ENCODE measurements at regions not wholly inside any gene's neighbourhood (a gene's known extent, or its start where the extent isn't known, plus 50 kb on each side); places are given as distances from the start of the nearest gene placed in this dataset.

- Mint-ChIP-seq H3K4me1 (peaks cover 0 to 22% (median 0%) of the 10 kb centered on the region in 7 donors), H3K27ac (peak overlapping the region in 2 of 9 donors; percentile 76 to 87), H3K9me3 (peaks cover 0 to 7% (median 0%) of the 10 kb centered on the region in 11 donors), H3K4me3 (peak overlapping the region in 2 of 10 donors; percentile 48 to 65), H3K36me3 (peaks cover 0 to 3% (median 0%) of the 10 kb centered on the region in 5 donors), H3K27me3 (peaks cover 0 to 5% (median 0%) of the 10 kb centered on the region in 5 donors)
- no peak overlapping the region for H3K27ac ChIP-seq (ENCODE audit: low read depth, low read length)
- peak in 1 of 9 donors; percentile 1 for DNase-seq
- CTCF ChIA-PET = no interaction called here
- POLR2A ChIA-PET = no interaction called here
- H3K4me3 ChIP-seq (ENCODE audit: low read length) = no peak overlapping the region
- ATAC-seq = peak; percentile 46
- no peaks in the 10 kb centered on the region for H3K27me3 ChIP-seq (ENCODE audit: control insufficient read depth in 2 of 2, insufficient read depth in 2 of 2, low read length in 2 of 2)
- H3K36me3 ChIP-seq (ENCODE audit: control insufficient read depth in 2 of 3, insufficient read depth in 3 of 3, low read length in 3 of 3) = no peaks in the 10 kb centered on the region
- intact Hi-C loops (cut with micrococcal nuclease) = no loop called here
- H3K9me3 ChIP-seq (ENCODE audit: control insufficient read depth in 2 of 3, low read length in 3 of 3) = no peaks in the 10 kb centered on the region
- no peaks in the 10 kb centered on the region for H3K4me1 ChIP-seq (ENCODE audit: control insufficient read depth in 2 of 2, insufficient read depth in 2 of 2, low read length in 2 of 2)
Observed at GRCh38 chr4:124018383-124019317, 622.1 kb downstream of the SPRY1 start.

- Mint-ChIP-seq H3K4me1 (peaks cover 0 to 22% (median 0%) of the 10 kb centered on the region in 7 donors), H3K27ac (peak overlapping the region in 1 of 9 donors; percentile 40)
Observed at GRCh38 chr4:124019749-124020549, 623.4 kb downstream of the SPRY1 start.

GRCh38 chr4:124025000-124025399 is 628.4 kb downstream of the SPRY1 start:
- Histone ChIP-seq H3K4me3 (ENCODE audit: low read length) (no peak overlapping the region), H3K4me1 (ENCODE audit: control insufficient read depth in 2 of 2, insufficient read depth in 2 of 2, low read length in 2 of 2) (no peaks in the 10 kb centered on the region), H3K27ac (ENCODE audit: low read depth, low read length) (no peak overlapping the region), H3K27me3 (ENCODE audit: control insufficient read depth in 2 of 2, insufficient read depth in 2 of 2, low read length in 2 of 2) (no peaks in the 10 kb centered on the region), H3K9me3 (ENCODE audit: control insufficient read depth in 2 of 3, low read length in 3 of 3) (no peaks in the 10 kb centered on the region), H3K36me3 (ENCODE audit: control insufficient read depth in 2 of 3, insufficient read depth in 3 of 3, low read length in 3 of 3) (no peaks in the 10 kb centered on the region)
- peaks cover 0 to 4% (median 0%) of the 10 kb centered on the region in 7 donors for H3K4me1 Mint-ChIP-seq
- no peak for DNase-seq
- ChIA-PET POLR2A (no interaction called here), CTCF (no interaction called here)
- no peaks in the 10 kb centered on the region for H3K27me3 Mint-ChIP-seq
- peaks cover 0 to 2% (median 0%) of the 10 kb centered on the region in 5 donors for H3K36me3 Mint-ChIP-seq
- intact Hi-C loops (cut with micrococcal nuclease) = no loop called here
- H3K9me3 Mint-ChIP-seq = peaks cover 0 to 3% (median 0%) of the 10 kb centered on the region in 11 donors
- no peak overlapping the region for H3K27ac Mint-ChIP-seq
- no peak overlapping the region for H3K4me3 Mint-ChIP-seq
- no peak for ATAC-seq

More at GRCh38 chr4:124019749-124020549, 623.4 kb downstream of the SPRY1 start:
- ChIA-PET CTCF (no interaction called here), POLR2A (no interaction called here)
- no peaks in the 10 kb centered on the region for H3K27me3 ChIP-seq (ENCODE audit: control insufficient read depth in 2 of 2, insufficient read depth in 2 of 2, low read length in 2 of 2)
- Mint-ChIP-seq H3K4me3 (no peak overlapping the region), H3K9me3 (peaks cover 0 to 7% (median 0%) of the 10 kb centered on the region in 11 donors), H3K36me3 (peaks cover 0 to 3% (median 0%) of the 10 kb centered on the region in 5 donors), H3K27me3 (peaks cover 0 to 5% (median 0%) of the 10 kb centered on the region in 5 donors)
- no peaks in the 10 kb centered on the region for H3K9me3 ChIP-seq (ENCODE audit: control insufficient read depth in 2 of 3, low read length in 3 of 3)
- no peak overlapping the region for H3K4me3 ChIP-seq (ENCODE audit: low read length)
- intact Hi-C loops (cut with micrococcal nuclease) = no loop called here
- H3K36me3 ChIP-seq (ENCODE audit: control insufficient read depth in 2 of 3, insufficient read depth in 3 of 3, low read length in 3 of 3) = no peaks in the 10 kb centered on the region
- ATAC-seq = no peak
- no peak for DNase-seq
- no peaks in the 10 kb centered on the region for H3K4me1 ChIP-seq (ENCODE audit: control insufficient read depth in 2 of 2, insufficient read depth in 2 of 2, low read length in 2 of 2)
- no peak overlapping the region for H3K27ac ChIP-seq (ENCODE audit: low read depth, low read length)

- Histone ChIP-seq H3K4me3 (ENCODE audit: low read length) (no peak overlapping the region), H3K27ac (ENCODE audit: low read depth, low read length) (no peak overlapping the region), H3K27me3 (ENCODE audit: control insufficient read depth in 2 of 2, insufficient read depth in 2 of 2, low read length in 2 of 2) (no peaks in the 10 kb centered on the region), H3K4me1 (ENCODE audit: control insufficient read depth in 2 of 2, insufficient read depth in 2 of 2, low read length in 2 of 2) (no peaks in the 10 kb centered on the region), H3K36me3 (ENCODE audit: control insufficient read depth in 2 of 3, insufficient read depth in 3 of 3, low read length in 3 of 3) (no peaks in the 10 kb centered on the region), H3K9me3 (ENCODE audit: control insufficient read depth in 2 of 3, low read length in 3 of 3) (no peaks in the 10 kb centered on the region)
- CTCF ChIA-PET = no interaction called here
- POLR2A ChIA-PET = no interaction called here
- intact Hi-C loops (cut with micrococcal nuclease) = no loop called here
- ATAC-seq (no peak), DNase-seq (no peak)
- H3K36me3 Mint-ChIP-seq = peaks cover 0 to 2% (median 0%) of the 10 kb centered on the region in 5 donors
- no peaks in the 10 kb centered on the region for H3K27me3 Mint-ChIP-seq
- peaks cover 0 to under 1% (median 0%) of the 10 kb centered on the region in 7 donors for H3K4me1 Mint-ChIP-seq
- peaks cover 0 to 3% (median 0%) of the 10 kb centered on the region in 11 donors for H3K9me3 Mint-ChIP-seq
- no peak overlapping the region for H3K4me3 Mint-ChIP-seq
- no peak overlapping the region for H3K27ac Mint-ChIP-seq
Observed at GRCh38 chr4:124025428-124025827, 628.8 kb downstream of the SPRY1 start.

- Mint-ChIP-seq H3K4me3 (no peak overlapping the region), H3K4me1 (no peaks in the 10 kb centered on the region), H3K27ac (no peak overlapping the region), H3K36me3 (no peaks in the 10 kb centered on the region), H3K9me3 (no peaks in the 10 kb centered on the region), H3K27me3 (peaks cover 0 to 1% (median 0%) of the 10 kb centered on the region in 5 donors)
- ATAC-seq = no peak
- DNase-seq = no peak
- H3K9me3 ChIP-seq (ENCODE audit: control insufficient read depth in 2 of 3, low read length in 3 of 3) = no peaks in the 10 kb centered on the region
- H3K27me3 ChIP-seq (ENCODE audit: control insufficient read depth in 2 of 2, insufficient read depth in 2 of 2, low read length in 2 of 2) = no peaks in the 10 kb centered on the region
- H3K27ac ChIP-seq (ENCODE audit: low read depth, low read length) = no peak overlapping the region
- intact Hi-C loops (cut with micrococcal nuclease) = no loop called here
- no peaks in the 10 kb centered on the region for H3K36me3 ChIP-seq (ENCODE audit: control insufficient read depth in 2 of 3, insufficient read depth in 3 of 3, low read length in 3 of 3)
- H3K4me1 ChIP-seq (ENCODE audit: control insufficient read depth in 2 of 2, insufficient read depth in 2 of 2, low read length in 2 of 2) = no peaks in the 10 kb centered on the region
- no peak overlapping the region for H3K4me3 ChIP-seq (ENCODE audit: low read length)
- ChIA-PET POLR2A (no interaction called here), CTCF (no interaction called here)
Observed at GRCh38 chr4:124028182-124028581, 631.6 kb downstream of the SPRY1 start.

- no peaks in the 10 kb centered on the region for H3K36me3 ChIP-seq (ENCODE audit: control insufficient read depth in 2 of 3, insufficient read depth in 3 of 3, low read length in 3 of 3)
- H3K4me1 ChIP-seq (ENCODE audit: control insufficient read depth in 2 of 2, insufficient read depth in 2 of 2, low read length in 2 of 2) = no peaks in the 10 kb centered on the region
- Mint-ChIP-seq H3K4me3 (no peak overlapping the region), H3K36me3 (no peaks in the 10 kb centered on the region), H3K27ac (no peak overlapping the region), H3K9me3 (no peaks in the 10 kb centered on the region), H3K27me3 (peaks cover 0 to 1% (median 0%) of the 10 kb centered on the region in 5 donors), H3K4me1 (no peaks in the 10 kb centered on the region)
- intact Hi-C loops (cut with micrococcal nuclease) = no loop called here
- no peak overlapping the region for H3K4me3 ChIP-seq (ENCODE audit: low read length)
- H3K27me3 ChIP-seq (ENCODE audit: control insufficient read depth in 2 of 2, insufficient read depth in 2 of 2, low read length in 2 of 2) = no peaks in the 10 kb centered on the region
- ChIA-PET POLR2A (no interaction called here), CTCF (no interaction called here)
- DNase-seq (no peak), ATAC-seq (no peak)
- no peaks in the 10 kb centered on the region for H3K9me3 ChIP-seq (ENCODE audit: control insufficient read depth in 2 of 3, low read length in 3 of 3)
- no peak overlapping the region for H3K27ac ChIP-seq (ENCODE audit: low read depth, low read length)
Observed at GRCh38 chr4:124030147-124030546, 633.6 kb downstream of the SPRY1 start.

Data from naive thymus-derived CD4-positive, alpha-beta T cell (primary cell).